ENCODE measurements at regions not wholly inside any gene's neighbourhood (a gene's known extent, or its start where the extent isn't known, plus 50 kb on each side); places are given as distances from the start of the nearest gene placed in this dataset.

- TF ChIP-seq, protein P1, sequence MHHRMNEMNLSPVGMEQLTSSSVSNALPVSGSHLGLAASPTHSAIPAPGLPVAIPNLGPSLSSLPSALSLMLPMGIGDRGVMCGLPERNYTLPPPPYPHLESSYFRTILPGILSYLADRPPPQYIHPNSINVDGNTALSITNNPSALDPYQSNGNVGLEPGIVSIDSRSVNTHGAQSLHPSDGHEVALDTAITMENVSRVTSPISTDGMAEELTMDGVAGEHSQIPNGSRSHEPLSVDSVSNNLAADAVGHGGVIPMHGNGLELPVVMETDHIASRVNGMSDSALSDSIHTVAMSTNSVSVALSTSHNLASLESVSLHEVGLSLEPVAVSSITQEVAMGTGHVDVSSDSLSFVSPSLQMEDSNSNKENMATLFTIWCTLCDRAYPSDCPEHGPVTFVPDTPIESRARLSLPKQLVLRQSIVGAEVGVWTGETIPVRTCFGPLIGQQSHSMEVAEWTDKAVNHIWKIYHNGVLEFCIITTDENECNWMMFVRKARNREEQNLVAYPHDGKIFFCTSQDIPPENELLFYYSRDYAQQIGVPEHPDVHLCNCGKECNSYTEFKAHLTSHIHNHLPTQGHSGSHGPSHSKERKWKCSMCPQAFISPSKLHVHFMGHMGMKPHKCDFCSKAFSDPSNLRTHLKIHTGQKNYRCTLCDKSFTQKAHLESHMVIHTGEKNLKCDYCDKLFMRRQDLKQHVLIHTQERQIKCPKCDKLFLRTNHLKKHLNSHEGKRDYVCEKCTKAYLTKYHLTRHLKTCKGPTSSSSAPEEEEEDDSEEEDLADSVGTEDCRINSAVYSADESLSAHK (tag by site-specific recombination; IDR thresholded peaks at IDR 0.05): no peak
- TF ChIP-seq ZBTB20 (tag by site-specific recombination; IDR thresholded peaks at IDR 0.05) (no peak), ZBTB26 (tag by site-specific recombination; optimal IDR thresholded peaks at IDR 0.05) (peak; percentile 100), ZBTB48 (tag by site-specific recombination; IDR thresholded peaks at IDR 0.05) (peak; percentile 98), ZNF391 (tag by site-specific recombination; IDR thresholded peaks at IDR 0.05; ENCODE audit: borderline replicate concordance, low read depth) (no peak), ZNF555 (tag by site-specific recombination; conservative IDR thresholded peaks at IDR 0.05) (no peak), ZNF155 (tag by site-specific recombination; IDR thresholded peaks at IDR 0.05) (no peak), ZNF830 (tag by site-specific recombination; IDR thresholded peaks at IDR 0.05; ENCODE audit: low read depth) (no peak), ZSCAN5A (tag by site-specific recombination; IDR thresholded peaks at IDR 0.05) (0 out of 2 replicates have a peak, but pooled peaks have one; percentile 21), ZNF366 (tag by site-specific recombination; conservative IDR thresholded peaks at IDR 0.05) (no peak), OSR2 (tag by site-specific recombination; IDR thresholded peaks at IDR 0.05) (no peak), ZNF654 (tag by site-specific recombination; IDR thresholded peaks at IDR 0.05; ENCODE audit: low read depth) (no peak), ZNF184 (tag by site-specific recombination; IDR thresholded peaks at IDR 0.05) (no peak), ZNF140 (tag by site-specific recombination; IDR thresholded peaks at IDR 0.05) (no peak), ZBTB8A (tag by site-specific recombination; IDR thresholded peaks at IDR 0.05) (peak; percentile 96), ZNF701 (tag by site-specific recombination; IDR thresholded peaks at IDR 0.05) (no peak), ZNF292 (tag by site-specific recombination; IDR thresholded peaks at IDR 0.05; ENCODE audit: borderline replicate concordance, low read depth) (no peak), ZNF776 (tag by site-specific recombination; IDR thresholded peaks at IDR 0.05; ENCODE audit: borderline replicate concordance) (no peak), ZNF510 (tag by site-specific recombination; IDR thresholded peaks at IDR 0.05; ENCODE audit: insufficient replicate concordance) (no peak)
- TF ChIP-seq, protein P2, sequence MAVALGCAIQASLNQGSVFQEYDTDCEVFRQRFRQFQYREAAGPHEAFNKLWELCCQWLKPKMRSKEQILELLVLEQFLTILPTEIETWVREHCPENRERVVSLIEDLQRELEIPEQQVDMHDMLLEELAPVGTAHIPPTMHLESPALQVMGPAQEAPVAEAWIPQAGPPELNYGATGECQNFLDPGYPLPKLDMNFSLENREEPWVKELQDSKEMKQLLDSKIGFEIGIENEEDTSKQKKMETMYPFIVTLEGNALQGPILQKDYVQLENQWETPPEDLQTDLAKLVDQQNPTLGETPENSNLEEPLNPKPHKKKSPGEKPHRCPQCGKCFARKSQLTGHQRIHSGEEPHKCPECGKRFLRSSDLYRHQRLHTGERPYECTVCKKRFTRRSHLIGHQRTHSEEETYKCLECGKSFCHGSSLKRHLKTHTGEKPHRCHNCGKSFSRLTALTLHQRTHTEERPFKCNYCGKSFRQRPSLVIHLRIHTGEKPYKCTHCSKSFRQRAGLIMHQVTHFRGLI (tag by site-specific recombination; IDR thresholded peaks at IDR 0.05): peak; percentile 87
- TF ChIP-seq, protein P3, sequence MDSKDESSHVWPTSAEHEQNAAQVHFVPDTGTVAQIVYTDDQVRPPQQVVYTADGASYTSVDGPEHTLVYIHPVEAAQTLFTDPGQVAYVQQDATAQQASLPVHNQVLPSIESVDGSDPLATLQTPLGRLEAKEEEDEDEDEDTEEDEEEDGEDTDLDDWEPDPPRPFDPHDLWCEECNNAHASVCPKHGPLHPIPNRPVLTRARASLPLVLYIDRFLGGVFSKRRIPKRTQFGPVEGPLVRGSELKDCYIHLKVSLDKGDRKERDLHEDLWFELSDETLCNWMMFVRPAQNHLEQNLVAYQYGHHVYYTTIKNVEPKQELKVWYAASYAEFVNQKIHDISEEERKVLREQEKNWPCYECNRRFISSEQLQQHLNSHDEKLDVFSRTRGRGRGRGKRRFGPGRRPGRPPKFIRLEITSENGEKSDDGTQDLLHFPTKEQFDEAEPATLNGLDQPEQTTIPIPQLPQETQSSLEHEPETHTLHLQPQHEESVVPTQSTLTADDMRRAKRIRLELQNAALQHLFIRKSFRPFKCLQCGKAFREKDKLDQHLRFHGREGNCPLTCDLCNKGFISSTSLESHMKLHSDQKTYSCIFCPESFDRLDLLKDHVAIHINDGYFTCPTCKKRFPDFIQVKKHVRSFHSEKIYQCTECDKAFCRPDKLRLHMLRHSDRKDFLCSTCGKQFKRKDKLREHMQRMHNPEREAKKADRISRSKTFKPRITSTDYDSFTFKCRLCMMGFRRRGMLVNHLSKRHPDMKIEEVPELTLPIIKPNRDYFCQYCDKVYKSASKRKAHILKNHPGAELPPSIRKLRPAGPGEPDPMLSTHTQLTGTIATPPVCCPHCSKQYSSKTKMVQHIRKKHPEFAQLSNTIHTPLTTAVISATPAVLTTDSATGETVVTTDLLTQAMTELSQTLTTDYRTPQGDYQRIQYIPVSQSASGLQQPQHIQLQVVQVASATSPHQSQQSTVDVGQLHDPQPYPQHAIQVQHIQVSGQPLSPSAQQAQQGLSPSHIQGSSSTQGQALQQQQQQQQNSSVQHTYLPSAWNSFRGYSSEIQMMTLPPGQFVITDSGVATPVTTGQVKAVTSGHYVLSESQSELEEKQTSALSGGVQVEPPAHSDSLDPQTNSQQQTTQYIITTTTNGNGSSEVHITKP (tag by site-specific recombination; IDR thresholded peaks at IDR 0.05): peak; percentile 93
- TF ChIP-seq, protein P4, sequence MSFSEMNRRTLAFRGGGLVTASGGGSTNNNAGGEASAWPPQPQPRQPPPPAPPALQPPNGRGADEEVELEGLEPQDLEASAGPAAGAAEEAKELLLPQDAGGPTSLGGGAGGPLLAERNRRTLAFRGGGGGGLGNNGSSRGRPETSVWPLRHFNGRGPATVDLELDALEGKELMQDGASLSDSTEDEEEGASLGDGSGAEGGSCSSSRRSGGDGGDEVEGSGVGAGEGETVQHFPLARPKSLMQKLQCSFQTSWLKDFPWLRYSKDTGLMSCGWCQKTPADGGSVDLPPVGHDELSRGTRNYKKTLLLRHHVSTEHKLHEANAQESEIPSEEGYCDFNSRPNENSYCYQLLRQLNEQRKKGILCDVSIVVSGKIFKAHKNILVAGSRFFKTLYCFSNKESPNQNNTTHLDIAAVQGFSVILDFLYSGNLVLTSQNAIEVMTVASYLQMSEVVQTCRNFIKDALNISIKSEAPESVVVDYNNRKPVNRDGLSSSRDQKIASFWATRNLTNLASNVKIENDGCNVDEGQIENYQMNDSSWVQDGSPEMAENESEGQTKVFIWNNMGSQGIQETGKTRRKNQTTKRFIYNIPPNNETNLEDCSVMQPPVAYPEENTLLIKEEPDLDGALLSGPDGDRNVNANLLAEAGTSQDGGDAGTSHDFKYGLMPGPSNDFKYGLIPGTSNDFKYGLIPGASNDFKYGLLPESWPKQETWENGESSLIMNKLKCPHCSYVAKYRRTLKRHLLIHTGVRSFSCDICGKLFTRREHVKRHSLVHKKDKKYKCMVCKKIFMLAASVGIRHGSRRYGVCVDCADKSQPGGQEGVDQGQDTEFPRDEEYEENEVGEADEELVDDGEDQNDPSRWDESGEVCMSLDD (tag by site-specific recombination; IDR thresholded peaks at IDR 0.05): peak; percentile 97
Observed at GRCh38 chr5:1594357-1595106, 70.8 kb upstream of the LPCAT1 start (continued).

Measured in HEK293 (cell line).